GM23248 (cell line): ENCODE measurements at regions not wholly inside any gene's neighbourhood (a gene's known extent, or its start where the extent isn't known, plus 50 kb on each side); places are given as distances from the start of the nearest gene placed in this dataset.

ENCODE experiments used
- DNase-seq: peaks from one replicate; pipeline ENCODE4 v3.0.0-alpha.2; 2015
- H2AFZ ChIP-seq: fragments of 200-600 bp; sonication (generic); 2 replicates; pipeline ENCODE4 v1.6.1; 2016; ENCODE audit warnings: antibody characterized with exemption
- H3F3A ChIP-seq: fragments of 200-600 bp; sonication (generic); 2 replicates; pipeline ENCODE4 v1.6.1; 2016; ENCODE audit warnings: mild to moderate bottlenecking, antibody characterized with exemption, mixed run types; ENCODE audit not compliant: insufficient read depth
- H3K27ac ChIP-seq: fragments of 200-600 bp; sonication (generic); 2 replicates; pipeline ENCODE4 v1.5.1; 2016; ENCODE audit warnings: mild to moderate bottlenecking
- H3K27me3 ChIP-seq: fragments of 200-600 bp; sonication (generic); replicated peaks from 2 replicates; pipeline ENCODE4 v1.6.1; 2016; ENCODE audit warnings: mild to moderate bottlenecking; ENCODE audit not compliant: insufficient read depth
- H3K36me3 ChIP-seq: fragments of 200-600 bp; sonication (generic); 2 replicates; pipeline ENCODE4 v1.6.1; 2016; ENCODE audit warnings: low read depth, mild to moderate bottlenecking
- H3K4me1 ChIP-seq: fragments of 200-600 bp; sonication (generic); 2 replicates; pipeline ENCODE4 v1.6.1; 2016; ENCODE audit warnings: mild to moderate bottlenecking; ENCODE audit not compliant: insufficient read depth
- H3K4me2 ChIP-seq: fragments of 200-600 bp; sonication (generic); one replicate; pipeline ENCODE4 v1.6.1; 2016; ENCODE audit warnings: mild to moderate bottlenecking; ENCODE audit not compliant: unreplicated experiment
- H3K4me3 ChIP-seq: fragments of 200-600 bp; sonication (generic); 2 replicates; pipeline ENCODE4 v1.5.1; 2016; ENCODE audit warnings: mild to moderate bottlenecking
- H3K79me2 ChIP-seq: fragments of 200-600 bp; sonication (generic); 2 replicates; pipeline ENCODE4 v1.6.1; 2016; ENCODE audit warnings: mild to moderate bottlenecking; ENCODE audit not compliant: insufficient read depth
- H3K9ac ChIP-seq: fragments of 200-600 bp; sonication (generic); 2 replicates; pipeline ENCODE4 v1.6.1; 2016; ENCODE audit warnings: mild to moderate bottlenecking
- H3K9me2 ChIP-seq: fragments of 200-600 bp; sonication (generic); 2 replicates; pipeline ENCODE4 v1.6.1; 2016; ENCODE audit warnings: mixed run types, mild to moderate bottlenecking, moderate library complexity; ENCODE audit not compliant: insufficient read depth
- H3K9me3 ChIP-seq: fragments of 200-600 bp; sonication (generic); one replicate; pipeline ENCODE4 v1.6.1; 2017; ENCODE audit warnings: low read depth
- H4K20me1 ChIP-seq: fragments of 200-600 bp; sonication (generic); 2 replicates; pipeline ENCODE4 v1.6.0; 2016; ENCODE audit not compliant: insufficient read depth
- EZH2 ChIP-seq: fragments of 200-600 bp; sonication (generic); IDR thresholded peaks from 2 replicates; pipeline ENCODE4 v1.6.1; 2018; ENCODE audit warnings: antibody characterized with exemption, mild to moderate bottlenecking; ENCODE audit not compliant: insufficient read depth, poor library complexity, severe bottlenecking
- EZH2phosphoT487 ChIP-seq: fragments of 200-600 bp; sonication (generic); IDR thresholded peaks from 2 replicates; pipeline ENCODE4 v1.6.1; 2018; ENCODE audit warnings: antibody characterized with exemption, moderate library complexity, mild to moderate bottlenecking, low read depth; ENCODE audit not compliant: insufficient read depth
- WGBS, 2 experiments: methylation state at CpG; one replicate each; pipeline ENCODE4 v1.1.6; 2015 to 2017; ENCODE audit warnings: low lambda C conversion rate in 2 of 2, low coverage in 1 of 2; ENCODE audit errors: missing lambda C conversion rate in 2 of 2; 5-methylcytosine and 5-hydroxymethylcytosine counted together
- in situ Hi-C: fragments of 300-500 bp; cut with MboI; formaldehyde crosslinking; loops from 2 replicates; pipeline ENCODE4 v1.15.0; 2020

DNA sequence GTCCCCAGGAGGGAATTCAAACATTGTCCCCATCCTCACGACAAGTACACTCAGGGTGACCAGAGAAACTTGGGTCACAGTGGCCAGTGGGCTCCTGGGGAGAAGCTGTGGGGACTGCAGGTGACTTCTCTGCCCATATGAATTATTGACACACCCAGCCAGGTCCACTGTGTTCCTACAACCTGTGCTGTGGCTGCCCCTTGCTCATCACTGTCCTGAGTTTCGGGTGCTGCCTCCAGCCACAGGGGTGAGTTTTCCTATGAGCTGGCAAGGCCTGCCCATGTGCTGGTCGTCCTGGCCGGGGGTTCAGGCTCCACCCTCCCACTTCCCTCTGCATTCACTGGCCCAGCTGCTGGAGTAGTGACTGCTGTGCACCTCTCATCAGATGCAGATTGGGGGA, 59.0 kb upstream of the RBFOX3 start:
- TF ChIP-seq EZH2phosphoT487 (no peak), EZH2 (no peak)
- 4 to 6% methylated on average over 4 of the region's 4 CpGs for WGBS, 2 experiments
- in situ Hi-C loops: no loop called here

GRCh38 chr17:79668344-79669250, 57.7 kb upstream of the RBFOX3 start:
- no peaks in the 10 kb centered on the region for H4K20me1 ChIP-seq
- no peaks in the 10 kb centered on the region for H3K36me3 ChIP-seq
- 37 to 38% methylated on average over 17 of the region's 17 CpGs for WGBS, 2 experiments
- no peak overlapping the region for H3K9ac ChIP-seq
- no peak overlapping the region for H3K4me3 ChIP-seq
- no peaks in the 10 kb centered on the region; the same call in 1 of the 2 replicates for H3K27me3 ChIP-seq
- H3F3A ChIP-seq: no peaks in the 10 kb centered on the region
- DNase-seq: no peak
- H3K9me2 ChIP-seq: no peaks in the 10 kb centered on the region
- H2AFZ ChIP-seq: no peak overlapping the region
- in situ Hi-C loops: no loop called here
- TF ChIP-seq EZH2phosphoT487 (no peak), EZH2 (no peak)
- H3K4me2 ChIP-seq: no peak overlapping the region
- no peaks in the 10 kb centered on the region for H3K4me1 ChIP-seq
- H3K27ac ChIP-seq: no peak overlapping the region
- H3K79me2 ChIP-seq: no peaks in the 10 kb centered on the region
- H3K9me3 ChIP-seq: no peaks in the 10 kb centered on the region

More for the DNA sequence above, 59.0 kb upstream of the RBFOX3 start:
- Histone ChIP-seq H3K9ac (no peak overlapping the region), H2AFZ (no peak overlapping the region), H3F3A (no peaks in the 10 kb centered on the region), H3K27me3 (no peaks in the 10 kb centered on the region; the same call in 1 of the 2 replicates), H4K20me1 (no peaks in the 10 kb centered on the region), H3K4me2 (no peak overlapping the region), H3K27ac (no peak overlapping the region), H3K9me3 (no peaks in the 10 kb centered on the region), H3K4me3 (no peak overlapping the region), H3K79me2 (no peaks in the 10 kb centered on the region), H3K4me1 (no peaks in the 10 kb centered on the region), H3K9me2 (no peaks in the 10 kb centered on the region), H3K36me3 (no peaks in the 10 kb centered on the region)
- DNase-seq: no peak

DNA sequence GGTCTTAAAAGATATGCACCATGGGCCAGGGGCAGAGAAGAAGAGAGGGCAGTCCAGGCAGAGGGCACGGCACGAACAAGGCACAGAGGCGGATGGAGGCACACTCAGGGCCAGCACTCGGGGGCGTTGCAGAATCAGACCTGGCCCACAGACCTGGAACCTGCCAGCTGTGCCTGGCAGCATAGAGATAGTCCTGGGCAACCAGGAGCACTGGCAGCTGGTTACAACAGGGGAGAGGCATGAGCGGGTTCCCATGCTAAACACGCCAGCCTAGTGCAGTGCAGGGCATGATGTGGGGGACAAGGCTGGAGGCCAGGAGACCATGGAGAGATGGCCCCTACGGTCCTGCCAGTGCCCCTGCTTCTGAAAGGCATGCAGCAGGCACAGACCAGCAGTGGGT, 56.9 kb upstream of the RBFOX3 start:
- in situ Hi-C loops: no loop called here
- Histone ChIP-seq H3K9me2 (no peaks in the 10 kb centered on the region), H3K9ac (no peak overlapping the region), H3K4me3 (no peak overlapping the region), H4K20me1 (no peaks in the 10 kb centered on the region), H3K79me2 (no peaks in the 10 kb centered on the region), H3K4me1 (no peaks in the 10 kb centered on the region), H3K27ac (no peak overlapping the region), H3K27me3 (no peaks in the 10 kb centered on the region; the same call in 1 of the 2 replicates), H3K36me3 (no peaks in the 10 kb centered on the region), H2AFZ (no peak overlapping the region), H3K9me3 (no peaks in the 10 kb centered on the region), H3F3A (no peaks in the 10 kb centered on the region), H3K4me2 (no peak overlapping the region)
- no peak for DNase-seq
- 50 to 65% methylated on average over 8 of the region's 8 CpGs for WGBS, 2 experiments
- TF ChIP-seq EZH2: no peak

- Histone ChIP-seq H3K4me3 (no peak overlapping the region), H3K79me2 (no peaks in the 10 kb centered on the region), H3K27ac (no peak overlapping the region), H3F3A (no peaks in the 10 kb centered on the region), H2AFZ (no peak overlapping the region), H3K4me1 (no peaks in the 10 kb centered on the region), H3K9ac (no peak overlapping the region), H3K36me3 (no peaks in the 10 kb centered on the region), H4K20me1 (no peaks in the 10 kb centered on the region), H3K9me3 (no peaks in the 10 kb centered on the region), H3K27me3 (no peaks in the 10 kb centered on the region; the same call in 1 of the 2 replicates), H3K9me2 (no peaks in the 10 kb centered on the region), H3K4me2 (no peak overlapping the region)
- WGBS, 2 experiments: 51 to 53% methylated on average over 14 of the region's 14 CpGs
- no peak for DNase-seq
- TF ChIP-seq EZH2phosphoT487 (no peak), EZH2 (no peak)
- in situ Hi-C loops: no loop called here
Measured at GRCh38 chr17:79667121-79667715, 56.4 kb upstream of the RBFOX3 start.
